KBM-7 (cell line): ENCODE measurements at regions not wholly inside any gene's neighbourhood (a gene's known extent, or its start where the extent isn't known, plus 50 kb on each side); places are given as distances from the start of the nearest gene placed in this dataset.
"Not testable (repeated sequence)": the region's sequence is repeated elsewhere in the genome, so short reads cannot be mapped to it uniquely, and the experiment has no call there.

Source experiments
- DNase-seq: peaks from one replicate; pipeline ENCODE4 v3.0.0-alpha.2; 2015
- in situ Hi-C: fragments of 300-500 bp; cut with MboI; formaldehyde crosslinking; loops from 2 replicates; pipeline ENCODE4 v1.14.3; 2020; ENCODE audit warnings: low sequenced_read_pairs, low pct_unique_long_range_greater_than_20kb, mixed read lengths

DNA sequence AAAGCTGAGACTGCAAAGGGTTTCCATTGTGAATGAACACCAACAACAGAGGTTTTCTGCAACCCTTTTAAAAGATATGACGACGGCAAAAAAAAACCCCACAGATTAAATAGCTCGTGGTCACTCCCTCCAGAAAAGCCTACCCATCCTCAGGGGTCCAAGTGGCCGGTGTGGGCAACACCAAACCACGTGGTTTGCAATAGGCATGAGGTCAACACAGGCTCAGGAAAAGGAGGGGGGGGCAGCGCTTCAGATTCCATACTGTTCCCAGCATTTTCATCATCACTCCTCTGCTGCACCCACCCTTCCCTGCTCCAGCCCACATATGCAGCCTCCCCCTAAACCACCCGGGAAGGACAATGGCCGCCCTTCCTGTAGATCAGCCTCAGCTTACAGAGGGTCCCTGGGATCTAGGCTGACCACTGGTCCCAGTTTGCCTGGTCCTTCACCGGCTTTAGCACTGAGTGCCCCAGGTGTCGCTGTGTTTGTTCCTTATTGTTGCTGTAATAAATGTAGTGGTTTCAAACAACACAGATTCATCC, 122.8 kb upstream of the PHACTR3 start:
- in situ Hi-C loops, result no loop called here
- DNase-seq, result no peak

DNA sequence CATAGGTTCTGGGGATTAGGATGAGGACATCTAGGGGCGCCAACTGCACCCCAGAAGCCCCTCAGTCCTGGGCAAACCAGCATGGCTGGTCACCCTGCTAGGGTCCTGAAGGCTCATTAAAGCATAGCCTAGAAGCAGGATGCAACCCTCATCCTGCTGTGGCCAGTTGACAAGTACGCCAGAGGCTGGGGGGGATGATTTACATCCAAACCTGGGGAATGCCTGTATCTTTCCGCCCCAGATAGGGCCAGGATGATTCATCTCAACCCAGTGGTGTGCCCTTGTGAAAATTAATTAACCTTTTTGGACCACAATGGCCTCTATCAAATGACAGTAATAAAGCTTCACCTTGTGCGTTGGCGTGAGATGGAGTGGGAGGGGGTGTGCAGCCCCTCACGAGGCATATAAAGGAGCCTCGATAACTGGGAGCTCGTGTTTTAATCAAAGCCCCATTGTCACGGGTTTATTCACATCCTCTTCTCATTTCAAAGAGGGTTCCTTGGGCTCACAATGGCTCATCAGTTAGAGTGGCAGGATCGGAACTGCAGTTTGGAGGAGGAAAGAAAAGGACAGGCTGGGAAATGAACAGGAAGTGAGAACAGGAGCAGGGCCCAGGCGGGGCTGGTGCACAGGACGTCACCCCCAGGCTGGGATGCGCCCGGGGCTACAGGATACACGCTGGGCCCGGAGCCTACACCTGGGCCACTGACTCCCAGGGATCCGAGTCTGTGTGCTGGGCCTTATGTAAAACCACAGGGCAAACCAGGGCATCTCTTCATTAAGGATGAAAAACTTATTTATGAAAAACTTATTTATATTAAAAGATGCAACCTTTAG, 121.8 kb upstream of the PHACTR3 start:
- no peak for DNase-seq
- in situ Hi-C loops, result no loop called here

DNA sequence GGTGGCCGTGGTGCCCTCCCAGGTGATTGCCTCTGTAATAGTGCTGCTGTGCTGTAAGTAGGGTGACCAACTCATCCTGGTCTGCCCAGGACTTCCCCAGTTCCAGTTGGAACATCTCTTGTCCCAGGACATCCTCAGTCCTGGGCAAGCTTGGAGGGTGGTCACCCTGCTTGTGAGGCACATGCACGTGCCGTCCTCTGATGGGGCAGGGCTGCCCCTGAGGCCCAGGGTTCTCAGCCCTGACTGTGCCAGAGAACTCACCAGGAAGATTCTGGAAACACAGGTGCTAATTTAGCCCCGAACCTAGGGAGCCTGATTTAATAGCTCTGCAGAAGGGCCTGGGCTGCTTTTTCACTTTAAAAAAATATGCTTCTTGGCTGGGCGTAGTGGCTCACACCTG, 120.9 kb upstream of the PHACTR3 start:
- DNase-seq, result no peak
- in situ Hi-C loops, result no loop called here

DNA sequence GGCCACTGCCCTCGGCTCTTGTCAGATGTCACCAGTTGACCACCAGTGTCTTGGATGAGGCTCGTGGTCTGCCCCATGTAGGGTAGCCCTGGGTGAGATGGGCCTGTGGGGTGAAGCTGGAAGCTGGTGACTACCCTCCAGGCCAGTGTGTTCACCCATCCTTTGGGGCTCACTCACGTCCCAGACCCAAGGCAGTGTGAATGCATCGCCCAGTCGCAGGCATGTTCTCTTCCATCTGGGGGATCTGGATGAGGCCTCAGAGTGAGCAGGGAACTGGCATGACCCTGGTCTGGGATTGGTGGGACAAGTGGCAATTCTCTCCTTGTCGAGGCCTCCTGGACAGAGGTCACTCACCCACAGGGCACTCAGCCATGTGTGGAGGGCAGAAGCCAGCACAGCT, 120.1 kb upstream of the PHACTR3 start:
- in situ Hi-C loops, result no loop called here
- DNase-seq, result no peak

DNA sequence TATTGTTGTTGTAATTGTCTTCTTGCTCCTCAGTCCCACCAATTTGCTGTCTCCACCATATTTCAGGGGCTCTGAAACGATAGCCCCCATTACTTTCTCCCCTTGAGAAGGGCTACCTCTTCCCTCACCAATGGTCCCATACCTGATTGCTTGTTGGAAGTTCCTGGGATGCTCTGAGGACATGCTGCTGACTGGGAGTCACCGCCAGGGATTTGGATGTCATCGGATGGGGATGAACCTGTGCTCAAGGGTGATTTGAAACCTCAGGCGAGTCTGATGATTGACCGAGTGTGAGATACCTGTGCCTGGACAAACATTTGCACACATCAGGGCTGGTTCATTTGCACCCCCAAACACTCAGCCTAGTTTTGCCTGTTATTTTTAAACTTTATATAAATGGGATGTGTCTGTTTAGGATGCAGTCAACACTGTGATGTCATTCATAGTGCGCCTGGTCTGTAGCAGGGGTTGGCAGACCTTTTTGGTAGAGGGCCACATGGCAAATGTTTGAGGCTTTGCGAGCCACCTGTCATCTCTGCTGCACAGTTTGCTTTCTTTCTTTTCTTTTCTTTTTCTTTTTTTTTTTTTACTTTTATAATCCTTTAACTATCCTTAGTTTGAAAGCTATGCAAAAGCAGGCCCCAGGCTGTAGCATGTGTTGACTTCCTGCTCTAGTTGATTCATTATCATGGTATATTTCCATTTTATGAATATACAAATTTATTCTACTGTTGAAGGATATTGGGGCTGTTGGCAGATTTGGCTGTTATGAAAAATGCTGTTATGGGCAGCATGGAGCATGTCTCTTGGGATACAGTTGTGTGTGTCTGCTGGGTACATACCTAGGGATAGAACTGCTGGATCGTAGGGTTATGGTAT, 118.5 kb upstream of the PHACTR3 start:
- in situ Hi-C loops, result no loop called here
- DNase-seq, result no peak

DNA sequence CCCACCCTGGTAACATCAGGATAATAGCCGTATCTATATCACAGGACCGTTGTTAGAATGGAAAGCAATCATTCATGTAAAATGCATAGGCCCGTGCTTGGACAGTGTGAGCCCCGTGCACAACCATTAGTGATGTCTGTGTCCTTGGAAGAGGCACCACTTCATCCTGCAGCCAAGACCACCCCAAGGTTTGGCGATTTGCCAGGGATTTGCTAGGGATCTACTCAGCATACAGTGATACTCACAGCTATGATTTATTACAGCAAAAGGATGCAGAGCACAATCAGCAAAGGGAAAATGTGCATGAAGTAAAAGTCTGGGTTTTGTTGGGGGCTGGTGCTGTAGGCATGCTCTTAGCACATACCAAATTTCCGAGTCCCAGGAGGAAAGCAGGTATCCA, 115.9 kb upstream of the PHACTR3 start:
- DNase-seq, in situ Hi-C loops: not testable (repeated sequence)

DNA sequence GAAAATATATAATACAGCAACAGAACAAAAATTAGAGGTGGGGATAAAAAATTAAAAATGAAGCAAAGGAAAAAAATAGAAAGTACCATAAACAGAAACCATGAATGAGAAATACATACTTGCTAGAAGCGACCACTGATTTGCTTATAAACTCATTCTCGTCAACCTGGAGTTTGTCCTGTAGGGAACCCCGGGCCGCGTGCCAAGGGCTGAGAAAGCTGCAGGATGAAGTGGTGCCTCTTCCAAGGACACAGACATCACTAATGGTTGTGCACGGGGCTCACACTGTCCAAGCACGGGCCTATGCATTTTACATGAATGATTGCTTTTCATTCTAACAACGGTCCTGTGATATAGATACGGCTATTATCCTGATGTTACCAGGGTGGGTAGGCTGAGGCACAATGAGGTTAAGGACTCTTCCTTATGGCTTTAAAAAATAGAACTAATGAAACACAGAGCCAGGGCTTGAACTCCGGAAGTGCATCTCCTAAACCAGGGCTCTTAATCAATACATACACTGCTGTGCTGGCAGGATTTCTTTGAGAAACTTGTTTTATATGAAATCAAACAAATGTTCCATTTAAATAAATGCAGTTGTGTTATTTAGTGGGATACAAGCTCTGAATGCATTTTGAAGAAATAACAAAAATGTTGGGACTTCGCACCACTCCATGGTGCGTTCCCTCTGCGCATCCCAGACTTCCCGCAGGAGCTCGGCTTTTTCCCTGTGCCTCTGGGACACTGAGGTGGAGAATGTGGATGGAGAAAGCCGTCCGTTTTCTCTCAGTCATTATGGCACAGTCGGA, 113.9 kb upstream of the PHACTR3 start:
- DNase-seq, in situ Hi-C loops: not testable (repeated sequence)

DNA sequence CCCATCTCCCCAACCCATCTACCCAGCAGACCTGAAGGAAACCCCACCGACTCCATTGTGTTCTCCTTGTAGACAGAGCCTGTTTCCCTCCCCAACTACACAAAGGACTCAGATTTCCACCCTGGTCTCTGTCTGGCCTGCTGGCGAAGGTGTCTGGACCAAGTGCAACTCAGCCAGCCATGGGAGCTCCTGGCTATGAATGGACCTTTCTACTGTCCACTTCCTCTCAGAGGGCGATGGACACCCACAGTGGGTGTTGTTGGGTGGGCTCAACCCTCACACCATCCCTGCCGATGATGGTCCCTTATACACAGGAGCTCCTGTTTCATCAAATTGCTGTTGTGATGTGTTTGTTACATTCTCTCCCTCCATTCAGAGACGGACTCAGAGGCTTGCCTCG, 112.5 kb upstream of the PHACTR3 start:
- in situ Hi-C loops, result no loop called here
- DNase-seq, result no peak

DNA sequence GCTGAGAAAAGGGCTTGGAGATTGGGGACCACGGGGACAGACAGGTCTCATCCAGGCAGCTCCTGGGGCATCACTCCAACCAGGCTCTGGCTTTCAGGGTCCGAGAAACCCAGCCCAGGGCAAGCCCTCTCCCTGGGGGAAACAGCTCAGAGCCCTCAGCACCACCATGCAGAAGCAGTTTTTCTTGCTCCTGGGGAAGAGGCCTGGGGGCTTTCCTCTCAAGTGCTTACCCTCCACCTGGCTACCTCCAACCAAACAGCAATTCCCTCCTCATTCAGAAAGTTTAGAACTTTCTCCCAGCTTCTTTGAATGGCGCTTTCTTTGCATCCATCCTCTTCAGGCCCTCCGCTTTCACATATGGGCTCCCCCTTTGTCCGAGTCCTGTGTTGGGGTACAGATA, 110.4 kb upstream of the PHACTR3 start:
- DNase-seq, result no peak
- in situ Hi-C loops, result no loop called here

DNA sequence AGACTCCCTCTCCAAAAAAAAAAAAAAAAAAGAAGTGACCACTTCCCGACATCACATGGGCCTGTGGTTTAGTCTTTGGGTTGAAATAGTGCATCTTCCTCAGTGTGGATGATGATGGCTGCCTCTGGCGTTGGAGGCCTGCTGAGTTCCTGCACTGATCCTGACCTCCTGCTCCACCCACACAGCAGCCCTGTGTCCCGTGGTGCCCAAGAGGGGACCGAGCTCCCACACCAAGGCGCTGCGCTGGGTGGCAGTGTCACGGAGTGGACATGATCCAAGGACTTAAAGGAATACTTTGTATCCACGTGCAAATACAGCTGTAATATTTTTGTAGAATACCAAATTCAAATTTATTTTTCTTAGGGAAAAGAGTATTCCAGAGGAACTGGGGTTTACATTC, 109.2 kb upstream of the PHACTR3 start:
- DNase-seq, result no peak
- in situ Hi-C loops, result no loop called here

DNA sequence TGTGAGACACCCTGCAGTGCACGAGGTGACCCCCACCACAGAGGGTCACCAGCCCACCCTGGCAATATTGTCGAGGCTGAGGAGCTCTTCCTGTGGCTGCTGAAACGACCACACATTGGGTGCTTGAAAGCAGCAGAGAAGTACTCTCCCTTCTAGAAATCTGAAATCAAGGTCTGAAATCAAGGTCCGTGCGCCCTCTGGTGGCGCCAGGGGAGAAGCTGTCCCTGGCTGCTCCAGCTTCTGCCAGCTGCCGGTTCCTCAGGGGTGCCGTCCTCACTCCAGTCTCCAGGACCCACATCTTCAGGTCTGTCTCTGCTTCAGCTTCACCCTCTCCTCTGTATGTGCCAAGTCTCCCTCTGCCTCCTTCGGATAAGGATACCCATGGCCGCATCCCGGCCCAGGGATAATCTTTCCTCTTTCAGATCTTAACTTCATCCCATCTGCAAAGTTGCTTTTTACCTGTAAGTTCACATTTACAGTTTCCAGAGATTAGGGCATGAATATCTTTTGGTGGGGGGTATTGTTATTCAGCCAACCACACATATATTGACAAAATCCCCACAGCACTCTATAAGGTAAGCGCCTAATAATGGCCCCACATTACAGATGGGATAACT, 108.3 kb upstream of the PHACTR3 start:
- in situ Hi-C loops, result no loop called here
- peak; percentile 65 for DNase-seq

DNA sequence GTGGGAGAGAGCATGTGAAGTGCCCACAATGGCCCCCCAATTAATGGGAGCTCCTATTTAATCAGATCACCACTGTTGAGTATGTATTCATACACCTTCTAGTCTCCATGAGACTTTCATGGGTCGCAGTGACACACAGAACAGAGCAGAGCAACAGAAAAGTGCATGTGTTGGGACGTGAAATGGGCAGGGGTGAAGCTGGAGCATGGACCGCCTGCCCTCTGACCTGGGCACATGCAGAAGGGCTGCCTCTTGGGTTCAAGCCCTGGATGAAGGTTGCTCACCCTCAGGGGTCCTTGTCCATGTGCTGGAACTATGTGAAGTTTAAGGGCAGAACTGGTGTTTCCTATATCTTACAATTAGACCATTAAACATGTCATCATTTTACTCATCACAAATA, 106.0 kb upstream of the PHACTR3 start:
- in situ Hi-C loops, result no loop called here

DNA sequence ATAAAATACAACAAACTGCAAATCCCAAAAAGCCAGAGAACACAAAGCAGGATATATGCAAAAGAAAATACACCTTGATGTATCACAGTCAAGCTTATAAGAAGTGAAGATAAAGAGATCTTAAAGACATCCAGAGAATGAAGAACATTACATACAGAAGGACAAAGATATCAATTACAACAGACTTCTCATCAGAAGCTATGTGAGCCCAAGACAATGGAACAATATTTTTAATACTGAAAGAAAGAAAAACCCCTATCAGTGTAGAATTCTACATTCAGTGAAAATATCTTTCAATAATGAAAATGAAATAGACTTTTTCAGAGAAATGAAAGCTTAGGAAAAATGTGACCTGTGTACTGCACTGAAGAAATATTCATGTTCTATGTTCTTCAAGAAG, 104.5 kb upstream of the PHACTR3 start:
- DNase-seq, result no peak
- in situ Hi-C loops, result no loop called here

More for the DNA sequence above, 106.0 kb upstream of the PHACTR3 start:
- no peak for DNase-seq

DNA sequence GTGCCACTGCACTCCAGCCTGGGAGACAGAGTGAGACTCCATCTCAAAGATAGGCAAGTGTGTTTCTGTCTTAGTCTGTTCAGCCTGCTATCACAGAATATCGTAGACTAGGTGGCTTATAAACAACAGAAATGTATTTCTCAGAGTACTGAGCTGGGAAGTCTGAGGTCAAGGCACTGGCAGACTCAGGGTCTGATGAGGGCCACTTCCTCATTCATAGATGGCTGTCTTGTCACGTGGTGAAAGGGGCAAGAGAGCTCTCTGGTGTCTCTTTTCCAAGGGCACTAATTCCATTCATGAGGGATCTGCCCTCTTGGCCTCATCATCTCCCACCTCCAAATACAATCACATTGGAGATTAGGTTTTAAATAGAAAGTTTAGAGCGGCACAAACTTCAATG, 95.6 kb upstream of the PHACTR3 start:
- in situ Hi-C loops, result no loop called here

DNA sequence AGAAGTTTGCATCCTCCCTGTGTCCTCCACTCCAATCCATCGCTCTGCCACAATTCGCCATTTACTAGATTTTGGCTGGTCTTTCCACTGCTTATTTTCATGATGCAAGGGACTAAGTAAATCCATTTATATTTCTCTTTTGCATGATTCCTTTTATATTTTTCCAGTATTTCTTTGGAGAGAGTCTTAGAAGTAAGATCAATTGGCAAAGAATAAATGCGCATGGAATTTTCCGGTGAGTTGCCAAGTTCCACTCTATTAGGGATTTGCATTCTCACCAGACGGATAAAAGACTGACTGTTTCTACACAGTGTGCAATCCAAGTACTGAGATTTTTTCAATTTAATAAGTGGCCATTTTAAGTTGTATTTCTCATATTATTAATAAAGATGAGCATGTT, 91.7 kb upstream of the PHACTR3 start:
- in situ Hi-C loops, result no loop called here

More for the DNA sequence above, 95.6 kb upstream of the PHACTR3 start:
- no peak for DNase-seq

DNA sequence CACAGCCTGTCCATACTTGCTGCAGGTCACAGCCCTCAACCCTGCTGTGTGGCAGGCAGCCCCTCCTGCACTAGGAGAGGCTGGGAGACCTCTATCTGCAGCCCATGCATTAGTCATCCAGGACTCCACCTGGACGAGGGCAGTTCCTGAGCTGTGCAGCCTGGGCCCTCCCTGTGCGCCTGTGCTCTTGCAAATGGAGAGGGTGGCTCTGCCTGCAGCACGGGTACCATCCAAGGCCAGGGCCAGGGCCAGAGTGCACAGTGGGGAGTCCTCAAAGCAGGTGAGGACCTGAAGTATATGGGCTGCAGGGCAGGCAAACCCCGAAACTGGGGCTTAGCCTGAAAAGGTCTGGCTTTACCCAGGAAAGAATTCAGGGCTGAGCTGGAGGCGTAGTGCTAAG, 89.8 kb upstream of the PHACTR3 start:
- in situ Hi-C loops, result no loop called here
- no peak for DNase-seq

More for the DNA sequence above, 91.7 kb upstream of the PHACTR3 start:
- no peak for DNase-seq

DNA sequence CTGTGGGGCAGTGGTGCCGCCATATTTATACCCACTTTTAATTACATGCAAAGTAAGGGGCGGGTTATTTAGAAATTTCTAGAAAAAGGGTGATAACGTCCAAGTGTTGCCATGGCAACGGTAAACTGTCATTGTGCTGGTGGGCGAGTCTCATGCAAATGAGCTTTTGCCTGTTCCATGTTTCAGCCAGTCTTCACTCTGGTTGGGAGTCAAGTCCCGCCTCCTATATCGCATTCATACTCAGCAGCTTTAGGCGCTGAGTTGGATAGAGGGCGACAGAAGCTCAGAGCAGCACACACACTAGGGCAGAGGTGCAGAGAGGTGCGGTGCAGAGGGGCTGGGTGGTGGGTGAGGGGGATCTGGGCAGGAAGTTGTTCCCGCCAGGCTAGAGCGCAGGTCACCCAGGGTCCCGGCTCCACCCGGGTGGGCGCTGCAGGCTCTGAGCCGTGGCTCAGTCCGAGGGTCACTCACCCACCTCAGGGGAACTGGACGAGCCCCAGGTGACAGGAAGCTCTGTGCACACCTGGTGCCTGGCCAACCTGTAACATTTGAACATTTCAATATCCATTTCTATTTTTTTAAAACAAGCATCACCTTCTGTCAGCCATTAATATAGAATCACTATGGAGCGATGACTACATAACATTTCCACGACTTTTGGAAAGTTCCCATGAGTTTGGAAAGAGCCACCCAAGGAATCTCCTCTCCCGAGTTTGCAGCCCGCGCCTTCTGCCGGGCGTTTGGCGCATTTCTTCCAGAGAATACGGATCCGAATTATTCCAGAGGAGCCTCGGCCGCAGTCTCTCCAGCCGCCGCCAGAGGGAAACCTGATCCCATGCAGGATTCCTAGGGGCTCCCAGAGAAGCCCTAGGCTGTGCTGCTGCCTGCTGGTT, 89.1 kb upstream of the PHACTR3 start:
- DNase-seq, result peak; percentile 35
- in situ Hi-C loops, result no loop called here

DNA sequence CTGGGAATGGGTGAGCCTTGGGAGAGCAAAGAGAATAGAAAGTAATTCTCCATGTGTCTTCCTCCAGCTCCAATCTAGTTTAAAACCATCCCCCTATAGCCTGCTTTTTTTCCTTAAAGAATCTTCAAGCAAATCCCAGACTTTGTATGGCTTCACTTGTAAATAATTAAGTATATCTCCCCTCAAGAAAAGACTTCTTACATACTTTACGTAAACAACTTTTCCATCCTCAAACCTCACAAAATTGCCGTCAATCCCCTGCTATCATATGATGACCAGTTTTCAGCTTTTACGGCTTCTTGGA, 88.5 kb upstream of the PHACTR3 start:
- no peak for DNase-seq
- in situ Hi-C loops, result no loop called here
